HG02588 (cell line): ENCODE measurements at regions not wholly inside any gene's neighbourhood (a gene's known extent, or its start where the extent isn't known, plus 50 kb on each side); places are given as distances from the start of the nearest gene placed in this dataset.
A peak's percentile ranks its signal among the peaks of the same experiment; 100 is the strongest.

Experiments
- ATAC-seq: cut with Tn5 transposase; IDR thresholded peaks from one replicate; pipeline ENCODE4 v1.9.1; 2021; ENCODE audit warnings: mild to moderate bottlenecking, moderate library complexity; ENCODE audit not compliant: unreplicated experiment

DNA sequence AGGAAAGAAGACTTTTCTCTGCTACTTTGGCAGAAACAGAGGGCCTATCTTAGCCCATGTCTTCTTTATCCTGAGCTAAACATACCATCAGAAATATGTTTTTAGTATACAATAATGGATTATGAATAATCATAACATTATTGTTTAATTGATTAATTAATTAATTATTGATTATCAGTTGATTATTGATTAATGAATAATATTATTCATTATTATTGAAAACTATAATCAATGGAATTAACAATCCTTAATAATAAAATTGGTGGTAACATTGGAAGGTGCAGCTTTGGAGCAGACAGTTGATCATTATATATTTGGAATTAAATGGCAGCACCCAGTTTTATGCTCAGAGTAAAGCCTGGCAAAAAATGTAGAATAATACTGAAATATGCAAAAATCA lies 655.9 kb upstream of the ARGLU1 start:
- ATAC-seq: no peak

GRCh38 chr13:107222597-107222996 lies 654.7 kb upstream of the ARGLU1 start:
- ATAC-seq: no peak

DNA sequence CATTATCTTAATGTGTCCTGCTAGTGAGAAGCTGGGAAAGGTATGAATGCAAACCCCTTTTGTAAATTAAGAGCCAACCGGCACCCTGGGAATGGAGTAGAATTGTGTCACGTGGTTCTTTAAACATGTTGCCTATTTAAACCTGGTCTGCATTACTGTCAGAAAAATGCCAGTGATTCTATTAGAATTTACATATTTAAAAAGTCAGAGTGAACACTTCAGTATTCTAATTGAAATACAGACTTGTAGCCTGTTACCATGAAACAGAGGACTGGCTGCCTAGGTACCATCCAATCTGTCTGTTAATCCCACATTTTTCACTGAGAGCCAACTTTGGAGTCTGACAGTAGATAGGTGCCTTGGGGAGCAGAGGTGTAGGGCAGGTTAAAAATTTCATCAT lies 652.3 kb upstream of the ARGLU1 start:
- ATAC-seq: no peak

- no peak for ATAC-seq
Observed at GRCh38 chr13:107217251-107217650, 649.3 kb upstream of the ARGLU1 start.

DNA sequence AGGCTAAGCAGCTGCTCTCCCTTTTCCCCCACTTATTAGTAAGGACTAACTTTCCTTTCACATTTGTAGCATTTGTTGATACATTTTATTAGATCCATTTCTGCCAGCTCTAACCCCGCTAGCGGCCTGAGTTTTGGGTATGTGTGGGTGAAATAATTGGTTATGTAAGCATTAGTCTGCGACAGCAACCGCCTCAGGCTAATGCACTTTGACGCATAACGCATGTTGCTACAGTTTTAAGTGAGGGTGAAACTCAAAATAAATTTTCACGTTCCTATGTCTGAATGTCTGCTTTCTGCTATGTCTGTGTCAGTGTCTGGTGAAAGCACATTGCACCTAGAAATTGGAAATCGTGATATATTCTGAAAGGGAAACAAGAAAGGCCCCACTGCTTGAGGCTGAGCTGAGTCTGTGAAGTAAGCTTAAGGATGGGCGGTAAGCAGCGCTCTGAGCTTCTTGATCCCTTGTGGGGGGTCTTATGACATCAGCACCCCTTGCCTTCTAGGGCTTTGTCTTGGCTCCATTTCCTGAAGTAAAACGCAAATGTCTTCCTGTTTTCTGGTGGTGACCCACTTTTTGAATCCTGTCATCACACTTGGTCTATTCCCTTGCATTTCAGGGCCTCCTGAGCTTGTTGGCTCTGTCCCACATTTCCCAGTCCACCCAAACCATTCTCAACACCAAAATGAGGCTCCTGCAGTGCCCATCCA lies 648.3 kb upstream of the ARGLU1 start:
- no peak for ATAC-seq

- peak; percentile 99 for ATAC-seq
Observed at GRCh38 chr13:107211073-107211472, 643.1 kb upstream of the ARGLU1 start.

DNA sequence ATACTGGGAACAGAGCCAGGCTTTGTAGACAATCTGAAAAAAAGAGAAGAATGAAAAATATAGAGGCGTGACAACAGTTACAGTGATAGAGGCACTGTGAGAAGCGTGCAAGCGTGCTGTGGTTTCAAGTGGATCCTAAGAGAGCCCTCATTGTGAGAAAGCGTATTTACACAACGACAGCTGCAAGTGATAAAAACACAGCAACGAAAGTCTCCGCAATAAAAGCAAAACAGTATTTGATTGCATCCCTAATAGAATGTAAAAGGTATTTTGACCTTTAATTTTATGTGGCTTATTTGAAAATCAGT lies 642.7 kb upstream of the ARGLU1 start:
- no peak for ATAC-seq

DNA sequence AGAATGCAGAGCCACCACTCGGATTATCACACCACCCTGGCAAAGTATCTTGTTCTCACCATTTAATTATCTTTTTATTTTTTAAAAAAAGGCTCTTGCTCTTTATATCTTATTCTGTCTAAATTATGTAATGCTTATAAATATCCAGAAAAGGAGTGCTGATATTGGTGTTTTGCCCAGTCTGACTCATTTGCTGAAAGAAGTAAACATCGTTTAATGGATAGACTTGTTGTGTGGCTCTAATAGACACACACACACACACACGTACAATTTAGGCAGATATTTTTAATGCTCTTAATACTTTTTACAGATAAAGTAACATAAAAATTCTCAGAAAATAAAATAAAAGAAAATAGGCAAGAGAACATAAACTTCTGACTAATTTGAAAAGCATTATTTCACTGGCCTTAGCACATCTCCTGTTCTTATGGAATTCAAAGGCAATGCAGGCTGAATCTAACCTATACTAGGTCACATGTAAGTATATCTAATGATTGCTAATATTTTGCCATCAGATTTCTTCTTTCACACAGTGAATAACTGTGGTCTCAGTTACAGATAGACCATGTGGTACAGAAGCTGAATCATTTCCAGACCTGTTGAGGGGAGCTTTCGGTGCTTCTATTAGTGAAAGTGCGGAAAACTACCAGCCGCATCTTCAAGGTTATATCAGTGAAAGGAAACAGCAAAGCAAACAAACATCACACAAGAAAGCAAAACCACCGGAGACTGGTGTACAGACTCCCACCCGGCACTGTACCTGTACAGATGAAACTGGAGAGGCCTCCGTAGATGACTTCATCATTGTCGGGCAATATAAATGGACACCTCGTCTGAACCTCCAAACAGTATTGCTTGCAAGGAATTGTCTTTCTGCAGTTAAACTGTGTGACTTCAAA lies 642.1 kb upstream of the ARGLU1 start:
- no peak for ATAC-seq

DNA sequence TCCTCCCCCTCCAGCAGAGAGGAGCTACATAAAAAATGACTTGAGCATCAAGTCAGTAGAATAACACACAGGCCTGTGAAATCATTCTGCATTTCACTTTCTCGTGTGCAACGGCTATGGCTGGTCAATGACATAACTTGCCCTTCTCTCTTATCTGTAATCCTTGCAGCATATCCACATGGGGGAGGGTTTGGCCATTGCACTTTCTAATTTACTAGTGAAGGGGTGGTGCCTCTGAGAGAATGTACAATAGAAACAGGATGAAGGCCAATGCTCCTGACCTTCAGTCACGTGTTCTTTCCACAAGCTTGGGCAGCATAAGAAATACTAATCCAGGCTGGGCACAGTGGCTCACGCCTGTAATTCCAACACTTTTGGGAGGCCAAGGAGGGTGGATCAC lies 641.0 kb upstream of the ARGLU1 start:
- no peak for ATAC-seq

- peak; percentile 96 for ATAC-seq
Observed at GRCh38 chr13:107205318-107206104, 637.6 kb upstream of the ARGLU1 start.

- no peak for ATAC-seq
Observed at GRCh38 chr13:107203146-107203847, 635.4 kb upstream of the ARGLU1 start.

DNA sequence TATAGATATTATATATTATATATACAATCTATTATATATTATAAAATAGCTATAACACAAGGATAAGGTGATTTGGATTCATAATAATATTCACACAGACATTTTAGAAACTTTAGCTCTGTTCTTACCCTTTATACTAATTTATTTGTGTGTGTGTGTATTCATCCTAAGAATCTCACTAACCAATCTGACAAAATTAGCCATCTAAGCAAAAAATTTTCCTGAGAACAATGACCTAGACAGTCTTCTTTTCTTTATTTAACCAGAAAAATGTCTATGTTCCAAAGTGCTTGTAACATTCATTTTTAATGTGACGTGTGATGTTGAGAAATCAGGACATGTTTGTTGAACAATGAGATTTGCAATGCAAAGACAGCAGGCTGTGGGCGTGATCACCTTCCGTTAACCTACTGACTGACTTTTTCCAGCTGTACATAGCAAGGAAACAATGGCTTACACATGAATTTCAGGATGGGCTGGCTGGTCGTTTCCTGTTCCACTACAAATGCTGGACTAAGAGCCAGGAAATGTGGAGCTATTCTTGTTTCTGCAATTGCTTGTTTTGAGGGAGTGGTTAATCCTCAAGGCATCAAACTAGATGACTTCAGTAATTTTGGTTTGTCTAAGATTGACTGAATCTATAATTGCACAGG lies 634.6 kb upstream of the ARGLU1 start:
- no peak for ATAC-seq

DNA sequence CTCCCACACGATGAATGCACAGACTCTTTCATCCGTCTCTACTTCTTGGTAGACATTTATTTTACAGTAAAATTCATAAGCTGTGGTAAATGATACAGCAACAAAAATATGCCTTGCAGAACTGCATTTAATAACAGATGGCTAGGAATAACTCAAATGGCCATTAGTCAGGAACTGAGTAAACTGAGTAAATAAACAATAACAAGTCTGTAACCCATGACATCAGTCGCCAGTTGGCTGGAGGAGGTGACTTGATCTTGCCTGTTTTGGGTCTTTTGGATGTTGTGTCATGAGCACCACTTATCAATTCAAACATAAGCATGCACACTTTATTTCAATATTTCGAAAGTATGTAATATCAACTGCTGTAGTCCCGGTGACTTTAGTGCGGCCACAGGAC lies 632.6 kb upstream of the ARGLU1 start:
- no peak for ATAC-seq

- no peak for ATAC-seq
Observed at GRCh38 chr13:107192289-107192688, 624.4 kb upstream of the ARGLU1 start.

DNA sequence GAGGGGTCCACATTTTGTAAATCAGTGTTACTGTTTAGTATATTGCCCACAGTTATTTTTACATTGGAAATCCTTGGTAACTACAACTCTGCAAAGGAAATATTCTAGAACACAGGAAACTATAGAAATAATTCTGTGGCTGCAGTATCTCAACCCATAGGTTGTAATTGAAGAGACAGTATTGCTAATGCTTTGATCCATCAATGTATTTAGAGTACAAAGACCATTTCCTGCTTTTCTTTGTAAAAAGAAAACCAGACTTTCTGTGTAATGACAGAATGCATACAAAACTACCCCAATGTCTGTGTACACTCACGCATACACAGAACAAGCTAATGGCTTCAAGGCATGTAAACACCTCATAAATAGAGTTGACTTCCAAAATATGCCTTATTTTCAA lies 622.1 kb upstream of the ARGLU1 start:
- ATAC-seq: no peak

- no peak for ATAC-seq
Observed at GRCh38 chr13:107185889-107186288, 618.0 kb upstream of the ARGLU1 start.

DNA sequence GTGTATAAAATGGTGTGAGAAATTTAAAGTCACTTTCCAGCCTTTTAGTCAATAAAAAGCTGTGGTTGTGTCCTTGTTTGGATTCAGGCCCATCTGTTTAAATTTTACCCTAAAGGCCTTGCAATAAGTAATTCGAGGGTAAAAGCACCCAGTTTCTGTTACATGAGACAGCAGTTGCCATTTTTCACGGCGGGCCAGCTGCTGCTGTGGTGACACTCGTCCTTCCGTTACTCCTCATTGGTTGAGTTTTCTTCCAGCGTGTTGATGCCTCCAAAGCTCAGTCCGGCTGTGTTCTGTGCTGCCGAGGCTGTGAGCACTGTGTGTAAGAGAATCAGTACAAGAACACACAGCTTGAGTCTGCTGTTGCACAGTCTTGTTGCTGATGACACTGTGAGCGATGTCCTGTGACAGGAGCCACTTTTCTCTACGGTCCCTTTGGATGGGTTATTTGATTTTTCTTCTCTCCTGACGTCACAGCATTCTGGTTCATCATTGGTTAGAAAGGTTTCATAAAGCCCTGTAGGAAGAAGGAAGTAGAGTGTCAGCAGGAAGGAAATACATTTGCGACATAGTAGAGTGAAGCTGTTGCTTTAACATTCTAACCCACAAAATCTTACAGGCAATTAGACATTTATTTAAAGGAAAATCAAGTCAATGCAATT lies 602.5 kb upstream of the ARGLU1 start:
- ATAC-seq: no peak

DNA sequence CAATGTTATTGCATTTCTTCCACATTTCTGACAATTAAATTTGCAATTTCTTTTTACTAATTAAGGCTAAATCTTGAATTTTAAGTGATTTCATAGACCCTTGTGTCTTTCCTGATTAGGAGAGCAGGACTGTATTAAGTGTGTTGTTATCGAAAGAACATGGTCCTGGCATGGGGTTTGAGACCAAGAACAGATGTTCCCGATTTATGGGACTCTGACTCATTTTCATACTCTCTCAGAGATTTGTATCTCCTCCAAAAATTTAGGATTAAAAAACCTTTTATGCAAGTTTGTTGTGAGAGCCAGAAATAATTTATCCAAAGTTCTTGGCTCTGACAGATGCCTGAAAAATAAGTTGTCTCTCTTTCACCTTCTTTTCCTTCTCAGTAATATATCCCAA lies 589.3 kb upstream of the ARGLU1 start:
- no peak for ATAC-seq

GRCh38 chr13:107144432-107144831 lies 576.5 kb upstream of the ARGLU1 start:
- ATAC-seq: no peak

DNA sequence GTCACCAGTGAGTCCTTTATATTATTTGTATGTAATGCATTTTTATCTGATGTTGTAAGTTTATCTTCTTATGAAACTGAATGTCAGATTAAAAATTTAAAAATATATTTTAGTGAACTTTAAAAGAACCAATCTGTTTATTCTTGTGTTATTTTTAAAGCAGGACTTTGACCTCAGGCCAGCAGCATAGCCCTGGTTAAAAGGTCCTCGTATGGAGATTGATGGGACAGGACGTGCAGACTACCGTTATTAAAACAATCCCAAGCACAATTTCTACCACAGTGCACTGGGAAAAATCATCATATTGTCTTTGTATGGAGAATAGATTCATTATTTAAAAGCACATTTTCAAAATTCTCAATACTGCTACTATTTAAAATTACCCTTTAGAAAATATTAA lies 573.8 kb upstream of the ARGLU1 start:
- ATAC-seq: no peak
